HFF-Myc (cell line): ENCODE measurements at regions not wholly inside any gene's neighbourhood (a gene's known extent, or its start where the extent isn't known, plus 50 kb on each side); places are given as distances from the start of the nearest gene placed in this dataset.

Source experiments
- DNase-seq: peaks from one replicate; pipeline ENCODE4 v3.0.0-alpha.2; 2011; ENCODE audit warnings: low read depth; ENCODE audit errors: extremely low read depth
- H3K4me3 ChIP-seq: replicated peaks from 2 replicates; pipeline ENCODE4 v1.5.1; 2011; ENCODE audit warnings: low read depth, mild to moderate bottlenecking, control low read depth, low read length
- TF ChIP-seq, protein P1 (sequence below): IDR thresholded peaks from 2 replicates; pipeline ENCODE4 v1.5.1; 2012; ENCODE audit warnings: mild to moderate bottlenecking, low read depth, low read length, control low read depth; ENCODE audit errors: missing control alignments

- no peak for DNase-seq
- H3K4me3 ChIP-seq = no peak overlapping the region
- TF ChIP-seq, protein P1, sequence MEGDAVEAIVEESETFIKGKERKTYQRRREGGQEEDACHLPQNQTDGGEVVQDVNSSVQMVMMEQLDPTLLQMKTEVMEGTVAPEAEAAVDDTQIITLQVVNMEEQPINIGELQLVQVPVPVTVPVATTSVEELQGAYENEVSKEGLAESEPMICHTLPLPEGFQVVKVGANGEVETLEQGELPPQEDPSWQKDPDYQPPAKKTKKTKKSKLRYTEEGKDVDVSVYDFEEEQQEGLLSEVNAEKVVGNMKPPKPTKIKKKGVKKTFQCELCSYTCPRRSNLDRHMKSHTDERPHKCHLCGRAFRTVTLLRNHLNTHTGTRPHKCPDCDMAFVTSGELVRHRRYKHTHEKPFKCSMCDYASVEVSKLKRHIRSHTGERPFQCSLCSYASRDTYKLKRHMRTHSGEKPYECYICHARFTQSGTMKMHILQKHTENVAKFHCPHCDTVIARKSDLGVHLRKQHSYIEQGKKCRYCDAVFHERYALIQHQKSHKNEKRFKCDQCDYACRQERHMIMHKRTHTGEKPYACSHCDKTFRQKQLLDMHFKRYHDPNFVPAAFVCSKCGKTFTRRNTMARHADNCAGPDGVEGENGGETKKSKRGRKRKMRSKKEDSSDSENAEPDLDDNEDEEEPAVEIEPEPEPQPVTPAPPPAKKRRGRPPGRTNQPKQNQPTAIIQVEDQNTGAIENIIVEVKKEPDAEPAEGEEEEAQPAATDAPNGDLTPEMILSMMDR = no peak
Observed at GRCh38 chr15:81573098-81573746, 199.2 kb upstream of the TMC3 start.

DNA sequence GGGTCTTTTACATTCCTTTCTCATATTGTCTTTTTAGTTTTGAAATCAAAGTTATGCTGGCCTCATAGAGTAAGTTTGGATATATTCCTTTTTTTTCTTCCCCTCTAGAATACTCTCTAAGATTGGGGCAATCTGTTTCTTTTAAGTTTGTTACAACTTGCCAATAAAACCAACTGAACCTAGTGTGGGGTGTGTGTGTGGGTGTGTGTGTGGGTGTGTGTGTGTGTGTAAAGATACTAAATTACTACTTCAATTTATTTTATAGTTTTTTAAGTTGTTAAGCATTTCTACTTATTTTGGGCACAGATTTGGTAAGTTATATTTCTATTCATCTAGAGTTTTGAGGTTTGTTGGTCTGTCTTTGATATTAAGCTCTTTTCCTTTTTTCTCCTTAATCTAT, 198.2 kb upstream of the TMC3 start:
- TF ChIP-seq, protein P1 = no peak
- no peak overlapping the region for H3K4me3 ChIP-seq
- DNase-seq = no peak

DNA sequence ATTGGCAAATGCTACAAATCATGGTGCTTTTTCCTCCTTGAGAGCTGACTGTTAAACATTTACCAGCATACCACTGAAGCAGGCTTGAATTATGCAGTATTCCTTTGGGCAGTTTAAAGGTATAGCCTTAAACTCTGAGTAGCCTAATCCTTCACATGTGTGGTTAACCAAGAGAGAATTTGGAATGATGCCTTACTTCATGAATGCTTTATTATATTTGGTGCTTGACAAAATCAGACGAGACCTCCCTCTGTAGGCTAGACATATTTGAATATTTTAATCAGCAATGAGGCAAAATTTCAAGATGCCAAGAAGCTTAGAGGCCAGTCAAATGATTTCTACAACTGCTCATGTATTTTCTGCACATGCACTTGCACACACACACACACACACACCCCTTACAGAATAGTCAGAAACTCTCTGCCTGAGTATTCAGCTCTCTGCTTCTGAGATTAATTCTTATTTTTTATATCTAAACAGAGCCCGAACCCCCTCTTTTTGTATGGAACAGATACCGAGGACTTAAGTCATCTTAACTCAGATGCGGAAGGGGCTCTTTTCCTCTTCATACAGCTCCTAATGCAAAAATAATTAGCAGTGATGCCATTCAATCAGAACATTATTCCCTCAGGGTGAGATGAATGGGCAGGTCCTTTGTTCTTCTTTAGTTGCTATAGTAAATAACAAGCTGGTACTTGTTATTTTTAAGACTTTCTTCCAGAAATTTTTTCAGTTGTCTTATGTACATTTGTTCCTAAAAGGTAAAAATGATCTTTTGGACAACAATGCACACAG, 195.5 kb upstream of the TMC3 start:
- DNase-seq = no peak
- TF ChIP-seq, protein P1 = no peak
- H3K4me3 ChIP-seq = no peak overlapping the region

GRCh38 chr15:81567924-81568323, 193.9 kb upstream of the TMC3 start:
- H3K4me3 ChIP-seq = no peak overlapping the region
- TF ChIP-seq, protein P1 = no peak
- no peak for DNase-seq

DNA sequence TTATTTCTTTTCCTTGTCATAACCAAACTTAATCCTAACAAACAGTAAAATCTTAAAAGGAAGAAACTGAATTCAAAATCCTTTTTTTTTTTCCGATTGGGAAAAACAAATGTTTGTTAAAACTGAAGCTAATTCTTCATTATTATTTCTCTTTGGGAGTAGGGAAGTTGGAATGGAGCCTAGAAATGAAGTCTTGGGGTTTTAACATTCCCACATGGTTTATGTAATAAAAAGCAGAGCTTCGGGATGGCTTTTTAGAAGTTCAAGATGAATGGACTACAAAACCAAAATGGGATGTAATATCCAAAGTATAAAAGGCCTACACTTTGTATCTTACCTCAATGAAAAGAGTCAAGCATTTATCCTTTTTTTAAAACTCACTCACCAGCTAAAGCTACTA, 189.0 kb upstream of the TMC3 start:
- H3K4me3 ChIP-seq = no peak overlapping the region
- no peak for DNase-seq
- TF ChIP-seq, protein P1 = no peak

DNA sequence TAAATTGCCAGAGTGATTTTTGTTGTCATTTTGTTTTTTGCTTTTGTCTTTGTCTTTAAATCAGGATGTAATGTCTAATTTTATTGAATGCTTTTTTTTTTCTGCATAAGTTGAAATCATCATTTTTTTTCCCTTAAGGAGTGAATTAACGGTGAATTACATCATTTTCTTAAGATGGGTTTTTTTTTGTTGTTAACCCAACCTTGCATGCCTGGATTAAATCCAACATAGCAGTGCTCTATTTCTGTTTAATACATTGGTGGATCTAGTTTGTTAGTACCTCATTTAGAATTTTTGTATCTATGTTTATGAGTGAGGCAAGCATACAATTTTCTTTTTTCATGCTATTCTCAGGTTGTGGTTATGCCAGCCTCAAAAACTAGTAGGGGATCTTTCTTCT, 186.4 kb upstream of the TMC3 start:
- no peak for DNase-seq
- TF ChIP-seq, protein P1 = no peak
- H3K4me3 ChIP-seq = no peak overlapping the region

DNA sequence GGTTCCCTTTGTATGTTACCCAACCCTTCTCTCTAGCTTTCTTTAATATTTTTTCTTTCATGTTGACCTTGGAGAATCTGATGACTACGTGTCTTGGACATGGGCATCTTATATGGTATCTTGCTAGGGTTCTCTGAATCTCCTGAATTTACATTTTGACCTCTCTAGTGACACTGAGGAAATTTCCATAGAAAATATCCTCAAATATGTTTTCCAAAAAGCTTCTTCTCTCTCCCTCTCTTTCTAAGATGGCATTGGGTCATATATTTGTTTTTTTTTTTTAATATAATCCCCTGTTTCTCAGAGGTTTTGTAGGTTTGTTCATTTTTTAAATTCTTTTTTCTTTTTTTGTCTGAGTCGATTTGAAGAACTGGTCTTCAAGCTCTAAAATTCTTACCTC, 184.0 kb upstream of the TMC3 start:
- H3K4me3 ChIP-seq = no peak overlapping the region
- TF ChIP-seq, protein P1 = no peak
- DNase-seq = no peak
